ENCODE measurements at regions not wholly inside any gene's neighbourhood (a gene's known extent, or its start where the extent isn't known, plus 50 kb on each side); places are given as distances from the start of the nearest gene placed in this dataset.

GRCh38 chr5:175385691-175386362 lies 58.2 kb downstream of the DRD1 start:
- no peak for TF ChIP-seq CTCF (IDR thresholded peaks at IDR 0.05)
- TF ChIP-seq REST (IDR thresholded peaks at IDR 0.05; ENCODE audit: low read depth, low read length): no peak
- no peak for TF ChIP-seq CHD2 (IDR thresholded peaks at IDR 0.05; ENCODE audit: low read length, partially characterized antibody)
- no peak for TF ChIP-seq MAX (IDR thresholded peaks at IDR 0.05; ENCODE audit: low read depth)
- no peak for TF ChIP-seq GATA2 (CRISPR knock-in tag; IDR thresholded peaks at IDR 0.05)
- TF ChIP-seq ZBTB33 (IDR thresholded peaks at IDR 0.05; ENCODE audit: borderline replicate concordance, low read depth): no peak
- no peak for TF ChIP-seq TAF1 (IDR thresholded peaks at IDR 0.05; ENCODE audit: borderline replicate concordance, low read depth, low read length)
- TF ChIP-seq EP300 (IDR thresholded peaks at IDR 0.05; ENCODE audit: borderline replicate concordance in 1 of 2, low read depth in 1 of 2, low read length in 1 of 2): no peak

Data from SK-N-SH (cell line).